ENCODE measurements at regions not wholly inside any gene's neighbourhood (a gene's known extent, or its start where the extent isn't known, plus 50 kb on each side); places are given as distances from the start of the nearest gene placed in this dataset.

DNA sequence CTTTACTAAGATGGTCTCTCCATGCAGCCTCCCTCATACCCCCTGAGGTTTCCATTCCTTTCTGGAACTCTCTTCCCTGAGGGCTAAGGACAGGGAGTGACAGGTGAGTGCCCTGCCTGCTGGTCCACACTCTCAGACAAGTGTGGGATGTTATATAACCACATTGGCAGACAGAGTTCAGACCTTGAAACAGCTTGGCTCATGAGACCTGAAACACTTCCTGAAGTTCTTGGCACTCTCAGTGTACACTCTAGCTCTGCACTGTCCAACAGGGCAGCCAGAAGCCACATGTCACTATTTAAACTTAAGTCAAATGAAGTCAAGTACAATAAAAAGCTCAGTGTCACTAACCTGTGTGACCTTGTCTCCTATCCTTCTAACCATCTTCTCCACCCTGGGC lies 188.5 kb downstream of the ZNF621 start:
- intact Hi-C loops (cut with micrococcal nuclease) (loop anchor here (10.0 kb wide), 2 partner anchors 129 to 389 kb away; no protein-coding TSS in a partner anchor), in situ Hi-C loops (cut with MboI) (no loop called here)
- no peak overlapping the region for H3K4me2 ChIP-seq (ENCODE audit: insufficient read depth, low read length)
- no TSS peak for BruUV-seq (replicated peaks)
- peaks cover 0 to 15% of the 10 kb centered on the region in 2 experiments; a peak in 2 of 5 replicates for H3K27me3 ChIP-seq (ENCODE audit: control insufficient read depth in 2 of 2, insufficient read depth in 2 of 2, low read length in 2 of 2)
- no peak overlapping the region for H3K27ac ChIP-seq (ENCODE audit: extremely low read depth, low read depth, low read length)
- H3K4me1 ChIP-seq (replicated peaks in 1 of 2; ENCODE audit: control insufficient read depth in 2 of 2, insufficient read depth in 2 of 2, low read length in 2 of 2), result no peaks in the 10 kb centered on the region
- H3K9me1 ChIP-seq (ENCODE audit: control insufficient read depth, insufficient read depth, low read length), result no peaks in the 10 kb centered on the region
- ChIA-PET POLR2A (interaction anchor here (0.7 kb wide), 2 partner anchors 19 to 23 kb away, joined by 3 to 4 read pairs; no protein-coding TSS in a partner anchor), CTCF (ENCODE audit: low intra/inter-chr PET ratio) (no interaction called here)
- no peak for DNase-seq (ENCODE audit: extremely low read depth in 1 of 4, low spot score in 3 of 4)
- no peak overlapping the region for H3K9ac ChIP-seq (ENCODE audit: insufficient read depth in 1 of 2, low read depth in 2 of 2, low read length in 2 of 2)
- no peak for FAIRE-seq
- no peaks in the 10 kb centered on the region for H3K9me3 ChIP-seq (replicated peaks; ENCODE audit: control insufficient read depth, insufficient read depth, low read depth, low read length)
- ATAC-seq, result no peak
- H3K4me3 ChIP-seq, result no peak overlapping the region
- H2AFZ ChIP-seq (ENCODE audit: low read depth, low read length), result no peak overlapping the region
- no peaks in the 10 kb centered on the region for H4K20me1 ChIP-seq (replicated peaks; ENCODE audit: control insufficient read depth, insufficient read depth, low read length)
- H3K79me2 ChIP-seq (ENCODE audit: control insufficient read depth, insufficient read depth, low read length), result no peaks in the 10 kb centered on the region
- no peak for TF ChIP-seq MIER1 (IDR thresholded peaks at IDR 0.05; ENCODE audit: low read depth)
- TF ChIP-seq, protein P1, sequence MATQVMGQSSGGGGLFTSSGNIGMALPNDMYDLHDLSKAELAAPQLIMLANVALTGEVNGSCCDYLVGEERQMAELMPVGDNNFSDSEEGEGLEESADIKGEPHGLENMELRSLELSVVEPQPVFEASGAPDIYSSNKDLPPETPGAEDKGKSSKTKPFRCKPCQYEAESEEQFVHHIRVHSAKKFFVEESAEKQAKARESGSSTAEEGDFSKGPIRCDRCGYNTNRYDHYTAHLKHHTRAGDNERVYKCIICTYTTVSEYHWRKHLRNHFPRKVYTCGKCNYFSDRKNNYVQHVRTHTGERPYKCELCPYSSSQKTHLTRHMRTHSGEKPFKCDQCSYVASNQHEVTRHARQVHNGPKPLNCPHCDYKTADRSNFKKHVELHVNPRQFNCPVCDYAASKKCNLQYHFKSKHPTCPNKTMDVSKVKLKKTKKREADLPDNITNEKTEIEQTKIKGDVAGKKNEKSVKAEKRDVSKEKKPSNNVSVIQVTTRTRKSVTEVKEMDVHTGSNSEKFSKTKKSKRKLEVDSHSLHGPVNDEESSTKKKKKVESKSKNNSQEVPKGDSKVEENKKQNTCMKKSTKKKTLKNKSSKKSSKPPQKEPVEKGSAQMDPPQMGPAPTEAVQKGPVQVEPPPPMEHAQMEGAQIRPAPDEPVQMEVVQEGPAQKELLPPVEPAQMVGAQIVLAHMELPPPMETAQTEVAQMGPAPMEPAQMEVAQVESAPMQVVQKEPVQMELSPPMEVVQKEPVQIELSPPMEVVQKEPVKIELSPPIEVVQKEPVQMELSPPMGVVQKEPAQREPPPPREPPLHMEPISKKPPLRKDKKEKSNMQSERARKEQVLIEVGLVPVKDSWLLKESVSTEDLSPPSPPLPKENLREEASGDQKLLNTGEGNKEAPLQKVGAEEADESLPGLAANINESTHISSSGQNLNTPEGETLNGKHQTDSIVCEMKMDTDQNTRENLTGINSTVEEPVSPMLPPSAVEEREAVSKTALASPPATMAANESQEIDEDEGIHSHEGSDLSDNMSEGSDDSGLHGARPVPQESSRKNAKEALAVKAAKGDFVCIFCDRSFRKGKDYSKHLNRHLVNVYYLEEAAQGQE (IDR thresholded peaks at IDR 0.05; ENCODE audit: borderline replicate concordance), result no peak
- TF ChIP-seq, protein P1 (CRISPR knock-in tag; IDR thresholded peaks at IDR 0.05; ENCODE audit: low read depth), result no peak
- no peaks in the 10 kb centered on the region for H3K36me3 ChIP-seq (ENCODE audit: control insufficient read depth, insufficient read depth, low read length)
